NCI-H2171 treated with DMSO at 0.1 percent for 48 hours (cell line): ENCODE measurements at regions not wholly inside any gene's neighbourhood (a gene's known extent, or its start where the extent isn't known, plus 50 kb on each side); places are given as distances from the start of the nearest gene placed in this dataset.
"Not testable (repeated sequence)": the region's sequence is repeated elsewhere in the genome, so short reads cannot be mapped to it uniquely, and the experiment has no call there.

ENCODE experiments used
- DNase-seq: peaks from one replicate; lab custom pipeline; 2025; lab: John Stamatoyannopoulos, UW

- no peak for DNase-seq
These were observed 91.7 kb upstream of the MITF start for GRCh38 chr3:69647511-69648110.

GRCh38 chr3:69647081-69647480, 92.2 kb upstream of the MITF start:
- no peak for DNase-seq

DNA sequence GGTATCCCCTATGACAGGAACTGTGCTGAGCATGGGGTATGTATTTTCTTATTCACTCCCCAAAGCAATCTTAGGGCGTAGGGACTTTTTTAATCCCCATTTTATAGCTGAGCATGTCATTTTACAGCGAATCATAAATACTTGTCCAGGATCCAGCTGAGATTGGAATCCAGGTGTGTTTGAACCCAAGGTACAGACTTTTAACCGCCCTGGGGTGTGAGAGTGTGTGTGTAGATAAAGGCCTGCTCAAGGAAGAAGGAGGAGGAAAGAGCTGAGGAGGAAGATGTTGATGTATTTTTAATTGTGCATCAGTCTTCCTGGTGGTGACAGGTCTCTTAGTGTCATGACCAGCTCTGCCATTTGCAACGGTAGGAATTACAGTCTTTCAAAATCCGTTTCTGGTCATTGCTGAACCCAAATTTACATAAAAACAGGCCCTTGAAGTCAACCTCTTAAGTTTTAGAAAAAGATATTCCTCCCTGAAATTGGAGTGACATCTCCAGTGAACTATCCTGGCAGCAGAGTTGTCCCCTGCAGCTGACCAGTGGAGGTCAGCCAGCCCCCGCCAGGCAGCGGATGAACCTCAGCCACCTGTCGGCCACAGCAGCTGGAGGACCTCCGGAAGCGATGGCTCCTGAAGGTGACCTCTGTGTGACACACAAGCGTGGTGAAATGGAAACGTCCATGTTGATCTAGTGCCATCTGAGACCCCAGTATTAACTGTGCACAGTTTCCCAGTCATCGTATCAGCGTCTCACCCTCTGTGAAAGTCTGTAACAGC, 92.8 kb upstream of the MITF start:
- no peak for DNase-seq

DNA sequence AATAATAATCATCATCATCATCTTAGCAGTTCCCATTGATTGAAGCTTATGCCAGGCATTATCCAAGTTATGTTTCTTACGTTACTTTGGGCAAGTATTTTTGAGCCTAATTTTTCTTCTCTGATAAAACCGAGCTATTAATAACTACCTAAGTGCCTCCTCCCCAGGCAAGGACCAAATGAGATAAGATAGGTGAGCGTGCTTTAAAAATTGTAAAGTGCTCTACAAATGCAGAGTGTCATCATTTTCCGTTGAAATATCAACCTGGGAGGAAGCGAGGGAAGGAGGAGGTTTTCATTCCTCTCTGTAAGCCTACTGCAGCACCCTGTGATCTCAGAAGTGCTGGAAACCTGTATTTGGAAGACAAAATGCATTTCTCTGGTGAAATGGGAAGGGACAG, 96.7 kb upstream of the MITF start:
- no peak for DNase-seq

GRCh38 chr3:69639851-69640250, 99.4 kb upstream of the MITF start:
- no peak for DNase-seq

DNA sequence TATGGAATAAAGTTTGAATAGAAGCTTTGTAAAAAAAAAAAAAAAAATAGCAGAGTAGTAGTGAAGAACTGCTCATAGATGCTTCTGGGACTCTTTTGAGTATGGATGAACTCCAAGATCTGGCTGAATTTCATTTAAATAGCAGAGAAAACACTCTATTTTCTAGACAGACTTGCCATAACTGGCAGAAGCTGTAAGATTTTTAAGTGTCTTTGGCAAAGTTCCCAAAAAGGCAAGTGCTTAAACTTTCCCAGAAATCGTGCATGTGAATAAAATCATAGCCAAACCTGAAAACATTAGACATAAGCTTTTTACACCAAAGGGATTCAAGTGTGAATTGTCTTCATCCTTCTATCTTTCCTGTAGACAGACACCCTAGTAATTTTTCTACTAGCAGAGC, 110.3 kb upstream of the MITF start:
- no peak for DNase-seq

GRCh38 chr3:69613286-69613685, 126.0 kb upstream of the MITF start:
- DNase-seq = no peak

DNA sequence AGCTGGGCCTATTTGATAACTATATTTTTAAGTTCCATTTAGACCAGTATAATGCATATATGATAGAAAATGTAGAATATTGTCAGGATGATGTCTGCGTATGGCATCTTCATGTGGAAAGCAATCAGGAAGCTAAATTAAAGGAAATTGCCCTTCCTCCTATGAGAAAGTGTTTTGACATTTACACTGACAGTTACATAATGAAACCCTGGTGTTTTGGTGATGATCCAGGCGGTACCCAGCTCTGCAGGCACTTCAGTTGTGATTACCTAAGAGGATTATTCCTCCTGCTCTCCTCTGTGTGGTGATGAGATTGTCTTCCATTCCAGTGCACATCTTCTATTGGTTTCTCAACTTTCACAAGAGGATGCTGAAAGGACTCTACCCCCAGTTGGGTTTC, 126.5 kb upstream of the MITF start:
- DNase-seq = no peak

DNA sequence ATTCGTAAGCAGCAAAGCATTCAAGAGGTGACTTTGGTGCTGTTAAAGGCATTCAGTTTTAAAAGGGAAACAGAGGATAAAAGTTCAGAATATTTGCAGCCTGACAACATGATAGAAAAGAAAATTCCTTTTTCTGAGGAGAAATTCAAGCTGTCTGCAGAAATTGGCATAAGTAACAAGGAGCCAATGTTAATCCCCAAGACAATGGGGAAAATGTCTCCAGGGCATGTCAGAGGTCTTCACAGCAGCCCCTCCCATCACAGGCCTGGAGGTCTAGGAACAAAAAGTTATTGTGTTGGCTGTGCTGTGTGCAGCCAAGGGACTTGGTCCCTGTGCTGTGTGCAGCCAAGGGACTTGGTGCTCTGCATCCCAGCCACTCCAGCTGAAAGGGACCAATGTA, 129.7 kb upstream of the MITF start:
- not testable (repeated sequence) for DNase-seq

GRCh38 chr3:69607466-69608305, 131.6 kb upstream of the MITF start:
- no peak for DNase-seq

DNA sequence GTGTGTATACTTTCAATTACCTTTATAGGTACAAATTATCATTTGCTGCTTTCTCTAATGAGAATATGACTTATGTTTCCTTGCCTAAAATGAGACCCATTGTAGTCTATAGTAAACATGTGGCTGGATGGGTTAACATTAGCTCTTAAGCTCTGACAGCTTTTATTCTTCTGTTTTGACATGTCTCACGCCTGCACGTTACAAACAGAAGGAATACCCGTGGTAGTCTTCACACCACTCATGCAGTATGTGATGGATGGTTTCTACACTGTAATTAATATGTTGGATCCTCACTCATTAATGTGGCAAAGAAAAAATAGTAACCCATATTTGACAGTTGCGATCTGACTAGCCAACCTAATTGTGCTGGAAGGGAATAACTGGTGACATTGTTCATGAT, 133.4 kb upstream of the MITF start:
- no peak for DNase-seq

DNA sequence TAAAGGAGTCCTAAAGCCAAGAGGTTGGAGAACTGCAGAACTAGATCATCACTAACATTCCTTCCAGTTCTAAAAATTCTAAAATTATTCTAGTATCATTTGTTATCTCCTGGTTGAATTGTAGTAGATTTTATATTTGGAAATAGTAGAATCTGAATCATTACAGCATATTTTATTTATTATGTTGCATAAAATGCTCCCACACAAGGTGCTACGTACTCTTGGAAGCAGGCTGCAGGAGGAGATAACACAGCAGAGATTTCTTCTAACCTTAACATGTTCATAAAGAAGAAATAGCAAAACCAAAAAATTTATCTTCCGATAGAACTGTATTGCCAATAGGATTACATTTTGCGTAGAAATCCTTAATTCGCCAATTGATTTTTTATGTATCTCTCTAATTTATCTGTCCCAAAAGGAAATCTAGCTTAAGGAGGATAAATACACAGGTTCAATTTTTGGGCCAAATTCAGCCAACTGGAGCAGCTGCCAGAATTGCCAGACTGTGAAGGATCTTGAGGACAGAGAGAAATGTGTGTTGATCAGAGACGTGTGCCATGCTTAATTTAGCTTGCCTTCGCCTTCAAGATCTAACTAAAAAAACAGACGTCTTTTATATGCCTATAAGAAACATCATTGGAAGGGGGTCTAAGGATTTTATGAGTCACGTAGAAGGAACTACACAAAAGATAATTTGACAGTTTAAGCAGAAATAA, 134.4 kb upstream of the MITF start:
- no peak for DNase-seq

DNA sequence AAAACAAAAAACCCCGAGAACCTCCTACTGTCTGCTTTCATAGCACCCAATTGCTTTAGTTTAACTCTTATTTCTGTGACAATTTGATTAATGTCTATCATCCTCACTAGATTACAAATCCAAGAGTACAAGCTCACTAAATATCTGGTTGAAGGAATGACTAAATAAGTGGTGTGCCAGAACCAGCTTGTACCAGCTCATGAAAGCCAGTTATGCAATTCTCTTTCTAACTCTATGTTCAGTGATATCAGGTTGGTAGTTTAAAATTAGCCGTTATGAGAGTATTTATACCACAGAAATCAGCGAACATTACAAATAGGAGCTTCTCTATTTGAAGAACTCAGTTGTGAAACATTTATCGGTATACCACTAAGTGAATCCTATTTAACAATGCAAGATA, 137.2 kb upstream of the MITF start:
- no peak for DNase-seq

DNA sequence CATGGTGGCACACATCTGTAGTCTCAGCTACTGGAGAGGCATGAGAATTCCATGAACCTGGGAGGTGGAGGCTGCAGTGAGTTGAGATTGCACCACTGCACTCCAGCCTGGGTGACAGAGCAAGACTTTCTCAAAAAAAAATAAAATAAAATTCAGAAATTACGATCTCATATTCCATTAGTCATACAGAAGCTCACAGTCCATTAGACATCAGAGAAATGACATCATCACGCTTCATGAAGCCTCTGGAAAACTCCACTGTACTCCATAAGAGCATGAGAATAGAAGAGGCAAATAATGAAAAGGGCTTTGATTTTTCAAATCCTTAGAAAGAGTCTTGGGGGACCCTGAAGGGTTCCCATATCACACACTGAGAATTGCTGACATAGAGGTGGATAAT, 145.0 kb upstream of the MITF start:
- DNase-seq = no peak

DNA sequence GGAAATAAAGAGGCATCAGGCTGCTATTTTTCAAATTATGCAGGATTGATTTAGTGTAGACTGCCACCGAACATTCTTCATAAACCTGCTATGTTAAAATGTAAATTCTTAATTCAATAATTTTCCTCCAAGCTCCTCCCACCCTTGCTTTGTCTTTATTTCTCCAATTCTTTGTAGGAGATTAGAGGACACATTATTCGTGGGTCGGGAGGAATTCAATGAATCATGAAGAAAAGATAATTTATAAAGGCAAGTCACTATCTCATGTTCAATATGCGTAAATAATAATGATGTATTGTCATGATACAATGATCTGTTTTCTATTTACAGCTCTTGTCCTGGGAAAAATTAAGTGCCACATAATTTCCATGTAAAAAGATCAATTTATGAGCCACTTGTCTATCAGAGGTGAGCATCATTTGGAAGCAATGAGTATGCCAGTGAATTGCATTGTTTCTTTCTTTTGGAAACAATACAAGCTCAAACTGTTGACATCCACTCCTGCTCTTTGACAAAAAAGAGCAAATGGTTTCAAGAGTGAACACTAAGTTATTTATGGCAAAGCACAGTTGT, 148.0 kb upstream of the MITF start:
- DNase-seq = no peak

DNA sequence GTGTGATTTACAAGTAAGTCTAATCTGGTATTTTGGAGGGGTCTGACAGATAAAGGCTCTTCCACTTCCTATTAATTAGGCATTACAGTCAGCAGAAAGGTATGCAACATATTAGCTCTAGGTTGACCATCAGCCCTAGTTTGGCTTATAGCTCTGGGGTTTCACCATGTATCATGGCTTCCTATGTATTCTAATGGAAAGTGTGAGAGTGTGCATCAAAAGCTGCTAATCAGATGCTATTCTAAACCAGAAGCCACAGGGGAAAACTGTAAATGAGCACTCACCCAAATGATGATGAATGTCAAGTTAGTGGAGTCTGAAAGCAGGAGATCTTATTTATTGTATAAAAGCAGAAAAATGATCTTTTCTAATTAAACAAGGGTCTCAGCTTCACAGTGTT, 149.2 kb upstream of the MITF start:
- peak; percentile 4 for DNase-seq

GRCh38 chr3:69588170-69588569, 151.1 kb upstream of the MITF start:
- DNase-seq = no peak

DNA sequence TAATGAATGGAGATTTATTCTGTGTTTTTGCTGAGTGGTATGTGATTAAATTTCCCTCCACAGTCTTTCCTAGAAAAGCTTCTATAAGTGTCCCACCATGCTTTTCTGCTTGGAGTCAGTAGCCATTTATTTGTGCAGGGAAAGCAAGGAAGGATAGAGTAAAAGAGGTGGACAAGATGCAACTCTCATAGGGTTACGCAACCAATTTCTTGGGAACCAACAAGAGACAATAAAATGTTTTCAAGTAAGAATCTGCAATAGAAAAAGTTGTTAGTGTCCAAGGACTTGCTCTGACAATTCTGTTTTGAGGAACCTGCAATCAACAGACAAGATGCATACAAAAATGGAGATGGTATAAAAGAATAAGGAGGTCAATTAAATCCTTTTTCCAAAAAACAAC, 153.8 kb upstream of the MITF start:
- no peak for DNase-seq

DNA sequence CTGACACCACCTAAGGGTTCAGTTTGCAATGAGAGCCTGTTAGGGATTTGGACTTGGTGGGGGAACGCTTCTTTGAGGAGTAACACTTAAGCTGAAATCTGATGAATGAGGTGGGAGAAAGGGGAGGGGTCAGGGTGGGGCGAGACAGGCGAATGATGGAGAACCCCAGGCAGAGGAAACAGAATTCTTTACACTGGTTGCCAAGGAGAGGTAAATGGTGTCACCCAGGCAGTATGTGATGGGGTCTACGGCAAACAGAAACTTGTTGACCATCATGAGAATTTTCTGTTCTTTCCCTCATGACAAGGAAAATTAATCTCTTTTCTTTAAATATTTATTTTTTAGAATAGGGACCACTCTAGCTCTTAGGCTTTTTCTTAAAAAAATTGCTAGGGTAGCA, 157.2 kb upstream of the MITF start:
- no peak for DNase-seq

DNA sequence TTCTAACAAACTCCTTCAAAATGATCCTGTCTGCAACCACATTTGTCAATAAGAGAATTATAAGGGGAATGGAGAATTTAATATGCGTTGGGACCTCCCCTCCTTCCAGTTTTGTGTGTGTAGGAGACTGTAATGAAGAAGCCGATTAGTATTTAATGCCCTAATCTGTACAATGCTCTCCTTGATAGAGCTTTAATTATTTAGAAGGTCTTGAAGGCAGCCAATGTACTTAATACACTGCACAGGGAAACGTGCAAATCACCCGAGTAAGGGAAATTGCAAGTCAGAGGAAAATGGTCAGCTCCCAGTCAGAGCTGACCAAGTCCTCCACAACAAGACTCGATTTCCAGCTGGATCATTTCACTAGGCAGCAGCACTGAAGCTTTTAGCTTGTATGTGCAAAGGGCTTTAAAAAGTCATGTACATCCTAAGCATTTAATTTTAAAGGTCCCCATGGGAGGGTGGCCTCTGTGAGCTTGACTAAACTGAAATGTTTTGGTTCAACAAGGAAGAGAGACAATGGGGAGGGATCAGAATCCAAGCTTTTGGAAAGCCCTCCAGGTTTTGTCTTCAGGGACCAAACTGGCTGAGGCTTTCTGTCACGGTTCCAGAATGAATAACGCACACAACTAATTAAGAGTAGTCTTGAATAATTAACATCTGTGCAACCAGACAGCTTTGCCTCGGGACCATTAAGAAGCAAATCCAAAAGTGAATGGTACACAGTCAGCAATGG, 159.8 kb upstream of the MITF start:
- peak; percentile 13 for DNase-seq

- DNase-seq = no peak
These were observed 169.7 kb upstream of the MITF start for GRCh38 chr3:69569520-69569919.
